ENCODE measurements at regions not wholly inside any gene's neighbourhood (a gene's known extent, or its start where the extent isn't known, plus 50 kb on each side); places are given as distances from the start of the nearest gene placed in this dataset.
A peak's percentile ranks its signal among the peaks of the same experiment; 100 is the strongest.
"Not testable (repeated sequence)": the region's sequence is repeated elsewhere in the genome, so short reads cannot be mapped to it uniquely, and the experiment has no call there.

DNA sequence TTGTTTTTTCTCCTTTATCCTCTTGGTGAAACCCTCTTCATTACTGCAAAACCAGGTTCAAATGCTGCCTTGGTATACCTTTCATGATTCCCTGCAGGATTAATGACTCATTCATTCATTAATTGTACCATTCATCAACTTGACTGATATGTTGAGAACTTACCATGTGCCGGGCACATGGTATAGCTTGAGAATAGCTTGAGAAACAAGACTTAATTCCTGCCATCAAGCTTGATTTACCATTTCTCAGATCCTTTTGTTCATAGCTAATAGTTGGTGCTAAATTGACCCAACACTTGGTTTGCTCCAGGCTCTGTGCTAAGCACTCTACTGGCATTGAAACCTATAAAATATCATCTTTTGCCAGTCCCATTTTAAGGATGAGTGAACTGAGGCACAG, 165.7 kb downstream of the YIPF5 start:
- no peak for DNase-seq (ENCODE audit: low read depth)

DNA sequence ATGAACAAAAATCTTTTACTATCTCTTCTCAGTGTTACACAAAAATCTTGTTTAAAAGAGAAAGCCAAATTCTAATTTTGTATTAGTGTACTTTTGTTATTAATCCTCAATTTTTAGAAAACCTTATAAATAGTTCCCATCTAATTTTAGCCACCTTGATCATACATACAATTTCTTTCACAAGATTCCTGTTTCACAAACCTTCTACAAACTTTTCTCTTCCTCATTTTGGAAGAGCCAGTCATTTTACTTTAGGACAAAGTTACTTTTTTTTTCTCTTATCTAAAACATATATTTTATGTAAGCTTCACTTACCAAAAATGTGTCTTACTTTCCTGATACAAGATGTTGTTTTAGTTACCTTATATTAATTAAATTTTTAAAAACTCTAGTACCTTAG, 161.3 kb downstream of the YIPF5 start:
- DNase-seq (ENCODE audit: low read depth), result no peak

DNA sequence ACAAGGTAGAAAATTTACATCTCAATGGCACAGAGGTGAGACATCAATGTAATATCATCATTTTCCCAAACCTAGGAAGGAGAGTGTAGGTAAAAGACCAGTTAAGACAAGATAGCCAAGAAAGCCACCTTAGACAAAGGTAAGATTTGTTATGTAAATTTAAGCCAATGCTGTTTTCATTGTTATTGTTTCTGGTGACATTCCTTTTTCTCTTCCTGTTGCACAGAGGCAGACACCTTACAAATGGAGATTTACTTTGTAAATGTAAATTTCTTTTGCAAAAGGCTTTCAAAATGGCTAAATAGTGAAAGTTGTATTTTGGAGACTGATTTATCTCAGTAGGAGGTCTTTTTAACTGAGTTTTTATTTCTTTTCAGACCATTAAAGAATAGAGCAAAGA, 159.1 kb downstream of the YIPF5 start:
- DNase-seq (ENCODE audit: low read depth), result no peak

DNA sequence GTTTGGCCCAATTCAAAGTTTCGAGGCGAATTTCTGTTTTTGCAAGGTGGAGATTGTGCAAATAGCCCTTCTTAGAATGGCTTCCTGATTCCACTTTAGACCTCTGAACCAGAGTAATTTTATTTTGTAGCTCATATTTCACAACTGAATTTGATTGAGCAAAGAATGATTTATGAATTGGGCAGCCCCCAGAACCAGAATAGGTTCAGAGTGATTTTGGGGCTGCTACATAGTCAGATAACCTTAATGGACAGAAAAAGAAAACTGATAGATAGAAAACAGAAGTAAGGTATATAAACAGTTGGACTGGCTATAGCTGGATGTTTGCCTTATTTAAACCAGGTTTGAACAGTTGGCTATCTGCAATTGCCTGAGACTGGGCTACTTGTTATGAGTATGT, 156.6 kb downstream of the YIPF5 start:
- DNase-seq (ENCODE audit: low read depth), result no peak

DNA sequence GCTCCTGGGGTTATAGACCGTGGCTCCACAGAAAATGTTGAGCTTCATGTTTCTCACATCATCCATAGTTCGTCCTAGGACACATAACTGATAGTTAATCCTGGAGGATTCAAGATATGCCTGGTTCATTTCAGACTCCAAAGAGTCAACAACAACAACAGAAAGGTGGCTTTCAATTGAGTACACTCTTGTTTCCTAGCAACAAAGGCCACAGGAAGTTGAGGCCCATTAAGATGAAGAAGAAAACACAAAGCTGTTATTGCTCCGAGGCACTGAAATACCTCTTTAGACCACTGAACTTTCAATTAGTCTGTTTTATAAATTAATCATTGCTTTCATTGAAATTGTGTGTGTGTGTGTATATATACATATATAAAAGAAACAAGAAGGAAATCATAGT, 154.5 kb downstream of the YIPF5 start:
- DNase-seq (ENCODE audit: low read depth), result no peak

DNA sequence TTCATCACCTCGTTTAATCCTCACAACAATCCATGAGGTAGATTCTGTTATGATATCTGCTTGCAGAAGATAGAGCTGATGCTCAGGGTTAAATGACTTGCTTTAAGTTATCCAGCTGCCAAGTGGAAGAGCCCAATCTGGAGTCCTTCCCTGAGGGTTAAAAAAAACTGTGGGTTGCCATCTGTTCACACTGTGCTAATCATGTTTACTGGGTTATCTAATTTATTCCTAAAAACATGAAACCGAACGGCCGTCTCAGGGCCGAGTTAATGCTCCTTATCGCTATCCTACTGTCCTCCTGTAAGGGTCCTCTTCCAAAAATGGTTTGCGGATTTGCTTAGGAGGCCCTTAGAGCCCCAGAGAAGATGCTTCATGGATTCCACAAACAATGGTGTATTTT, 153.3 kb downstream of the YIPF5 start:
- DNase-seq (ENCODE audit: low read depth), result no peak

DNA sequence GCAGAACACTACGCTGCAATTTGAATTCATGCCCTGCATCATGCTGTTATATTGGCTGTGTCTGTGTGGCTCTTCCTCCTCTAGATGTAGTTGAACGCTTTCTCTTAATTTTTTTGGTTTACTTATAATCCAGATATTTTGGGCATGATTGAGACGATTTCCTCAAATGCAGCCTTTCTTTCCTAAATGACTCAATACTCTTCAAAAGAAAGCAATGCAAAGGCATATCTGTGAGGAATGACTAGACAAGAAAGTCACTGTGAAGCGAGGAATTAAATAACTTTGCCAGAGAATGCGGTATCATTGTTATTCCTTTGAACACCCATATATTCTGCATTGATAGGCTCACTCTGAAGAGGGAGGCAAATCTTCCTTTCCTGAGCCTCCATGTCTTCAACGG, 152.8 kb downstream of the YIPF5 start:
- DNase-seq (ENCODE audit: low read depth), result no peak

DNA sequence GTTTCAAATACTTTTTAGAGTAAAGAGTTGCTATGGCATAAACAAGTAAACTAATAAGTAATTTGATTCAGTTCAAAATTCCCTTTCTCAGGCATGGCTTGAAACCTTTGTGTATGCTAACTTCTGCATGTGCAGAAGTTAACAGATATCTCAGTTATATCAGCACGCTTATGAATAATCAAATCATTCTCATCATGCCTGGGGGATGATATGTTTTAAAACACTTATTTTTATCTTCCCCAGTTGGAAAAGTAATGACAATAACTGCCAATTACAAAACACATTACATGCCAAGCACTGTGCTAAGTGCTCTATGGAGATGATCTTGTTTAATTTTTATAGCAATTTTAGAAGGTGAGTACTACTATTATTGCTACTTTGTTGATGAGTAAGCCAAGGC, 146.4 kb downstream of the YIPF5 start:
- DNase-seq (ENCODE audit: low read depth), result no peak

DNA sequence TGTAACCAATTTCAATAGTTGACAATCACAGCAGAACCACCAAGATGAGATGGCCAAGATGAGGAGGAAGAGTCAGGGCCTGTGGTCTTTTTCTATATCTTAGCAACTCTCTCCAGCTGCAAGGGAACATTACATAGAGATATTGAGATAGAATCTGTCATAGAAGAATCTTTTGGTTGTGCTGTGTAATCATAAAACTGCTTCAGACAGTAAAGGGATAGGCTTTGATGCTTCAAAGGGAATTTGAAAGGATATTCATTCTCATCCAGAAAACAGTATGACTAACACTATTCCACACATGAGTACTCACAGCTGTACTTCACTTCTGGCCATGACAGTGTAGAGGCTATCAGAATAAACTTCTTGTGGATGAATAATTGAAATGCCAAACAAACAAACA, 145.9 kb downstream of the YIPF5 start:
- no peak for DNase-seq (ENCODE audit: low read depth)

DNA sequence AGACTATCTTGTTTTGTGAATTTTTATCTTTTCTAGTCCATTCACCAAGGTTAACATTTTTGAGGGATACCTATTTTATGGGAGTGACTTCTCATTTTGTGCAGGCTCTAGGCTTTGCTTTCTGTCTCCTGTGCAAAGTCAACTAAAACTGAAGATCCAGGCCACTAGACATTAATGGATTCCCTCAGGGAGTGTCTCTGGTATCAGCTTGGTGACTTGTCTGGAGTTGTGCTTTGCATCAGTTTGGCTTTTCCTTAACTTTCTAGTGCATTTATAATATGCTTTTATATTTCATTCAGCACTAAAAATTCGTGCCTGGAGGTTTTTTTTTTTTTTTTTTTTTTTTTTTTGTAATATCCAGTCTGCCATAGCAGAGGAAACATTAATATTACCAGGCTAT, 144.2 kb downstream of the YIPF5 start:
- no peak for DNase-seq (ENCODE audit: low read depth)

DNA sequence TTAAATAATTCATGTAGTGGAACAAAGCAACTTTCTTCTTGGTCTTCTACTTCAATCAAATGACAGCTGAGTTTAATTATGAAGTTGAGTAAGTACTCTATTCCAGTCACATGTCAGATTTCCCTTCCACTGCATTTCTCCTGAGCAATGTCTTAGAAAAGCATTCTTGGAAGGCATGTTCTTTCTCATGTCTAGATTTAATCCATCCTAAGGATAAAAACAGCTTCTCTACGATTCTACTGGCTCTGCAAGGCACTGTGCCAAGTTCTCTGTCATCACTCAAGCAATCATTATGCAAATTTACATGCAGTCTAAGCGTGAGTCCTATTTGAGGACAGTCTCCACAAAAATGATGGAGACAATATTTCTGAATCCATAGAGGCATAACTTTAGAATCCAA, 142.4 kb downstream of the YIPF5 start:
- DNase-seq (ENCODE audit: low read depth), result peak; percentile 84

DNA sequence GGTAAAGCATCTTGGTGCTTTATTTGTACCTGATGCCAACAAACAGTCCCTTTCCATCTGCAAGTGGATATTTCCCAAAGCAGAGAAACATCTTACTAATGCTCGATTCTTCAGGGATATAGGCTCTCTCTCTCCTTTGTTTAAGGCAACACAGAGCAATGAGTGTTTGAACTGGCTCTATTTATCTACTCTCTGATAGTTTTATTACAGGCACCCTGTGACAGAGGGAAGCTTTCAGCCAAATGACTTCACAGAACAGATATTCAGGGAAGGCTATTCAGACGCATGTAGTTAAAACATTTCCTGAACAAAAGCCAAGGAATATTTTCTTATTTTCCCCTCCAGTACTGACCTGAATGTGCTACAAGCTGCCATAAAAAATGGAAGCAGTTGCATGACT, 141.8 kb downstream of the YIPF5 start:
- peak; percentile 82 for DNase-seq (ENCODE audit: low read depth)

DNA sequence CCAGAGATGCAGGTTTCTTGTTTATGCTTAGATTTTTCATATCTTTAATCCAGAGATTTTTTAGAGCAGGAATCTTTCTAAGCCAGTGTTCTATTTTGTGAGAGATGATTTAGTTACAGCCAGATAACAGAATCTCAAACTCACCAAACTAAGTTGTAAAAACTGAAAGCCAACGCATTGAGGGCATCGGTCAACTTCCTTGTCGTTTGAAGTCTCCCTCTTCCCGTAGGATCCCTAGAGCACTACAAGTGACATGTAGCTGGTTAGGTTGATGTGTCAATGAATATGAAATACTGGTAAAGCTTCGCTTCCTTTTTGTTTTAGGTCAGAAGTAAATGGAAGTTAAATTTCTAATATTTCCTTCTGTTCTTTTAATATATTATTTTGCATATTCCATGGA, 139.6 kb downstream of the YIPF5 start:
- DNase-seq (ENCODE audit: low read depth), result no peak

DNA sequence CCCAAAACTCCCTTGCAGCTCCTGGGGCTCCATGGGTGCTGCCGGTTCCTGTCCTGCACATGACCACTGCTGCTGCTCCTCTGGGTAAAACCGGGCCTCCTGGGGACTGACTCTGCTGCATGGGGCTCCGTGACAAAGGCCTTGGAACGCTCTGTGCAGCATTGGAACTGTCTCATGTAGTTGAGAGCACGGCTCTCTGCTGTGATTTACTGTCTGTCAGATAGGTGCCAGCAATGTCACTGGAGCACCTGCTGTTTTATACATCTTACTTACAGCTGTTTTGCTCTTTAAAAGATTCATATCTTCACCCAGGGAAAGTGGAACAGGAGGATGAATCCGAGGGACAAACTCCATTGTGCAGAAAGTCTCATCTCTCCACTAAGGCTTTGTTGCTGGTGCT, 138.1 kb downstream of the YIPF5 start:
- no peak for DNase-seq (ENCODE audit: low read depth)

DNA sequence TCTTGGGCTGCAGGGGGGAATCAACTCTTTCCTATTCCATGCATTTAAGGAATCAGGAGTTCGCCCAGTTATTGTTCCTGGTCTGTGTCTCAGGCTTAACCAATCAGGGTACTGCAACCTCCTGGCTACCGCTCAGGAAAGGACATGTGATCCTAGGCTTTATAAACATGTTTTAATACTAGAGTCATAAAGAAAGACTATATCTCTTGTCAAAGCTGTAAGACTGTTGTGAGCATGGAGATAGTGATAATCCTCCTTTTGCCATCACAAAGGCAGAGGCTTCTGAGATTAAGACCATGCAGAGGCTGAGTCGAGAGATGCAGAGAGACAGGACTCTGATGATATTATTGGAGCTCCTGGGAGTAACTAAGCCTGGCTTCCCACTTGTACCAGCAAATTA, 137.0 kb downstream of the YIPF5 start:
- DNase-seq (ENCODE audit: low read depth), result no peak

DNA sequence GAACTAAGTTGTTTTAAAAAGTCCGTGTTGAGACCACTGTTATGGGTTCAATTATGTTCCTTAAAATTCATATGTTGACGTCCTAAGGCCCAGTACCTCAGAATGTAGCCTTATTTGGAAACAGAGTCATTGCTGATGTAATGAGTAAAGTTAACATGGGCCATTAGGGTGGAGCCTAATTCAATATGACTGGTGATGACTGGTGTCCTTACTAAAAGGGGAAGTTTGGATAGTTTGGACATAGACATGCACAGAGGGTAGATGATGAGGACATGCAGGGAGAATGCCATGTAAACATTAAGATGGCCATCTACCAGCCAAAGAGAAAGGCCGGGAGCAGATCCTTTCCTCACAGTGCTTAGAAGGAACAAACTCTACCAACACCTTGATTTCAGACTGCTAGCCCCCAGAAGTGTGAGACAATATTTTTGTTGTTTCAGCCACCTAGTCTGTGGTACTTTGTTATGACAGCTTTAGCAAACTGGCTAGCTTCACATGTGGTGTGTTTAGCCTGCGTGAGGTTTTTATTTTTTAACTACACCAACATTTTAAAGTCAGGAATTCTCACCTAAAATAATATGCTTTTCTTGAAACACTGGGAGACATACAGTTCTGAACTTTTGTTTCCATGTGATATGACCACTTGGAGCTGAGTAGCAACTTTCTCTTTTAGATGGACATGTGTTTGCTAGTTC, 135.3 kb downstream of the YIPF5 start:
- no peak for DNase-seq (ENCODE audit: low read depth)

DNA sequence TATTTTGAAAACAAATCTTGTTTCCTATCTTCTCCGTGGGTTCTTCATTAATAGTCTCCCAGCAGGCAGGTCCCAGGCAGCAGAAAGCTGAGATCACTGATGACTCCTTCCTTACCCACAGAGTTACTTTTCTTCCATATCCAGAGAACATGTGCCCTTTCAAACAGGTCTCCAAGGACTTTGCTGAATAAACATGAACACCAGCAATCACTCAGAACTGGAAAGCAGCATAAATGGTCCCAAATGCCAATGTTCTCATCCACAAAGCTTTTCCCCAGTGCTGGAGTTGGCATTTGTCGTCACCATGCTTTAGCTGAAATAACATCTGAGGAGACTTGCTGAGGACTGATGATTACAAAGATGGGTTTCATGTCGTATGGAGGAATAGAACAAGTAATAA, 134.0 kb downstream of the YIPF5 start:
- no peak for DNase-seq (ENCODE audit: low read depth)

DNA sequence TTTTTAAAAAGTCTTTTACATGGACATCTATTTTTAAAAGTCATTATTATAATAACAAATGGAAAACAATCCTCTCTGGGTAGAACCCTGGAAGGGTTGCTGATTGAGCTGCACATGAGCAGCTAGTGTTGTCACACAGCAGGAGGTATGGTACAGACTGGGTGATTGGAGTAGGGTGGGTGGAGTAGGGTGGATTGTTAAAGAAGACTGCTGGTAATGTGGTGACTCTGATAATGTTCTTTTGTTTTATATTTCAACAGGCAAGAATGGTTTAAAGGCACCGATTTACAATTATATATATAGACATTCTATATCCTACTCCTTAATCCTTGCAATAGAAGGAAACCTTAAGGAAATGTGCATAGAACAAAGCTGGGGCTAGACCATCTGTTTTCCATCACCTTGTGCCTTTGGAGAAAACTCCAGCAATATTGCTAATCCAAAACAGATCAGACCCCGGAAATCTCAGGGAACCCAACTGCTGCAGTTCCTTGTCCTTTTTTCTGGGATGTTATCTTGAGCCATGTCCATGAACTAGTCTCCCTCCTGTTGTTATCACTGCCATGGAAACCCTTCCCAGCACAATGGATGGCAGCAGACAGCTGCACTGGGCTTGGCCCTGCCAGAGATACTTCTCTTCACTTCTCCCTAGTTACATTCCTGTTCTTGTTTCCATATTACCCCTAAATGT, 129.7 kb downstream of the YIPF5 start:
- no peak for DNase-seq (ENCODE audit: low read depth)

DNA sequence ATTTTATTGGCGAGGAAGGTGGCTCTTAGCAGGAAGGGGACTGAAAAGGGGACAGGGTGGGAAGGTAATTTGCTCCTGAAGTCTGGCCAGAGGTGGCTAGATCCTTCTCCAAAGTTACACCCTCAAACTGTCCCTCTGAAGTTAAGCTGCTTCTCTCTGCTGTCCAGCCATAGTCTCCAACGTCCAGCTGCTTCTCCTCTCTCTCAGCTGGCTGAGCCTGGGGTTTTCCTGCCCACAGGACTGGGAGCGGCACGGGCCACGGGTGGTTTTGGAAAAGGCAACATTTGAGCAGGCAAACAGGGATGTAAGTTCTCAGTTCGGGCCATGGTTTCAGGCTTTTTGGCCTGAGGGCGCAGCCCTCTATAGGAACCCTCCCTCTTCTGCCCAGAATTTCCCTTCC, 128.3 kb downstream of the YIPF5 start:
- DNase-seq (ENCODE audit: low read depth), result no peak

DNA sequence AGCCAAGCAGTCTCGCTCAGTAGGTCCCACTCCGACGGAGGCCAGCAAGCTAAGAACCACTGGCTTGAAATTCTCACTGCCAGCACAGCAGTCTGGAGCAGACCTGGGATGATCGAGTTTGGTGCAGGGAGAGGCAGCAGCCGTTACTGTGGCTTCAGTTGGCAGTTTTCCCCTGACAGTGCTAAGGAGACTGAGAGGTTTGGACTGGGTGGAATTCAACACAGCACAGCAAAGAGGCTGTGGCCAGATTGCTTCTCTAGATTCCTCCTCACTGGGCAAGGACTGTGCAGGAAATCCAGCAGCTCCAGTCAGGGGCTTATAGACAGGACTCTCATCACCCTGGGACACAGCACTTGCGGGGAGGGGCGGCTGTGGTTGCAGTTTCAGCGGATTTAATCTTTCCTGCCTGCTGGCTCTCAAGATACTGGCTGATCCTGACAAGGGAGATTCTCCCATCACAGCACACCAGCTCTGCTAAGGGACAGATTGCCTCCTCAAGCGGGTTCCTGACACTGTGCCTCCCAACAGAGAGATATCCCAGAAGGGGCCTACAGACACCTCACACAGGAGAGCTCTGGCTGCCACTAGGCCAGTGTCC, 122.1 kb downstream of the YIPF5 start:
- no peak for DNase-seq (ENCODE audit: low read depth)

DNA sequence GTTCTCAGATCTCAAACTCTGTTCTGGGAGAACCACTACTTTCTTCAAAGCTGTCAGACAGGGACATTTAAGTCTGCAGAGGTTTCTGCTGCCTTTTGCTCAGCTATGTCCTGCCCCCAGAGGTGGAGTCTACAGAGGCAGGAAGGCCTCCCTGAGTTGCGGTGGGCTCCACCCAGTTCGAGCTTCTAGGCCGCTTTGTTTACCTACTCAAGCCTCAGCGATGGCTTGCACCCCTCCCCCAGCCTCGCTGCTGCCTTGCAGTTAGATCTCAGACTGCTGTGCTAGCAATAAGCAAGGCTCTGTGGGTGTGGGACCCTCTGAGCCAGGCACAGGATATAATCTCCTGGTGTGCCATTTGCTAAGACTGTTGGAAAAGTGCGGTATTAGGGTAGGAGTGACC, 115.1 kb downstream of the YIPF5 start:
- DNase-seq (ENCODE audit: low read depth), result not testable (repeated sequence)

DNA sequence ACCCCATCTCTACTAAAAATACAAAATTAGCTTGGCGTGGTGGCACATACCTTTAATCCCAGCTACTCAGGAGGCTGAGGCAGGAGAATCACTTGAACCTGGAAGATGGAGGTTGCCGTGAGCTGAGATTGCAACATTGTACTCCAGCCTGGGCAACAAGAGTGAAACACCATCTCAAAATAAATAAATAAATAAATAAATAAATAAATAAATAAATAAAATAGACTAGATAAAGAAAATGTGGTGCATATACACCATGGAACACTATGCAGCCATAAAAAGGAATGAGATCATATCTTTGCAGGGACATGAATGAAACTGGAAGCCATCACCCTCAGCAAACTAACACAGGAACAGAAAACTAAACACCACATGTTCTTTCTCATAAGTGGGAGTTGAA, 110.4 kb downstream of the YIPF5 start:
- not testable (repeated sequence) for DNase-seq (ENCODE audit: low read depth)

DNA sequence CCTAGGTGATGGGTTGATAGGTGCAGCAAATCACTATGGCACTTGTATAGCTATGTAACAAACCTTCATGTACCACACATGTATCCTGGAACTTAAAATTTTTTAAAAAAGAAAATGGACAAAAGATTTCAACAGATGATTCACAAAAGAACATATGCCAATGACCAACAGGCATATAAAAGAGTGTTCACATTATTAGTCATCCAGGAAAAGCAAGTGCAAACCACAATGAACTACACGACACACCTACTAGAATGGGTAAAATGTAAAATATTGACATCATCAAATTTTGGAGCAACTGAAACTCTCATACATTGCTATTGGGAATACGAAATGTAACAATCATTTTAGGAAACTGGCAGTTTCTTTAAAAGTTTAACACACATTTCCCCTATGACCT, 109.9 kb downstream of the YIPF5 start:
- DNase-seq (ENCODE audit: low read depth), result peak; percentile 41

DNA sequence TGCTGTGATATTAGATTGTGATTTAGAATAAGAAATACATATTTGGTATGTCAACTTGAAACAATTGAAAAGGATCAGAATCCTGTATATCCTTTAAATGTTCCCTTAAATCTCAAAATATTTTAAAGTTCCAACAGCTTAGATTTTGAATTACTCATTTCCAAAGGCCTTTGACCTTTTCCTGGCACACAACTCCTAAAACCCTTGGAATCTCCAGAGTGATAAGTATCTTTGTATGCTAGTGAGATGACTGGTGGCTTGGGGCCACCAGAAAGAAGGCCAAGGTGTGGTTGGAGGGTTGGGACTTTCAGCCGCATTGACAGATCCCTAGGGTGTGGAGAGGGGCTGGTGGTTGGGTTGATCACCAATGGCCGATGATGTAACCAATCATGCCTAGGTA, 104.7 kb downstream of the YIPF5 start:
- DNase-seq (ENCODE audit: low read depth), result no peak

Measured in iris pigment epithelial cell (primary cell).